NCI-H2081 (cell line): ENCODE measurements at regions not wholly inside any gene's neighbourhood (a gene's known extent, or its start where the extent isn't known, plus 50 kb on each side); places are given as distances from the start of the nearest gene placed in this dataset.
"Not testable (repeated sequence)": the region's sequence is repeated elsewhere in the genome, so short reads cannot be mapped to it uniquely, and the experiment has no call there.

Experiments used
- DNase-seq, 2 experiments: peaks; one replicate each; lab custom pipeline; 2025; lab: John Stamatoyannopoulos, UW

- DNase-seq, result not testable (repeated sequence)
These were observed 77.8 kb upstream of the PODXL start for GRCh38 chr7:131634197-131634596.

DNA sequence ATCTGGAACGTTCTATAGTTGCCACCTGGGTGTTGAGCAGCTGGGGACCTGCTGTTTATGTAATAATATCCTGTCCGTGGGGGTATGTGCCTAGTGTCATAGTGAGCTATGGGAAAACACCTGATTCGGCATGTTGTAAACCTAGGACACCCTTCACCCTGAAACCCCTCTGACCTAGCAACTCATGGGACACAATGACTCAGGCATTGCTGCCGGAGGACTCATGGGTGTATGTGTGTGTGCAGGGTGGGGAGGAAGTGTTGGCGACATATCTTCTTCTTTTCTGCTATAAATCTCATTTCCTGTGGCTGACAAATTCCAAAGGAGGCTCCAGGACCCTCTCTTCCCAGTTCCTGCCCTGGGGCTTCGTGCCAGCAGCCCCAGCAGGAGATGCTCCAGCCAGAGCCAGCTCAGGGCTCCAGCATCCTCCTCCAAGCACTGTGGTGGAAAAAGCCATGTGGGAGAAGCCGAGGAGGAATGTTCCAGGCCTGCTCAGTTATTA, 77.0 kb upstream of the PODXL start:
- DNase-seq, result no peak

DNA sequence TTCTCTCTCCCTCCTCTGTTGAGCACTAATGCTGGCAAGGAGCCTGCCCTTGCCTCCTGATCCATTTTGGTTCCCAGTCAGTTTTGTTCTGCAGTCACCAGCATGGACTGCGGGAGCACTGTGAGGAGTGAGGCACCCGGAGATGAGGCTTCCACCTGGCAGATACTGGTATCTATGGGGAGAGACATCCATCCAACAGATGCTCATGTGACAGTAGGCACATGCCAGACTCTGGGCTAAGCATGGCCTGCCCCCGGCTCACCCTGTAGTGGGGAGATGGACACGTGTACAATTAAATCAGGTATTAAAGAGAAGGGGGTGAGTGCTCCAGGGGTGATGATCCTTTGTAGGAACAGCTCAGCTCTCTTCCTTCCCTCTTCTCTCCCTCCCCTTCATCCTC, 74.0 kb upstream of the PODXL start:
- DNase-seq, result no peak

- no peak for DNase-seq
These were observed 72.9 kb upstream of the PODXL start for GRCh38 chr7:131629217-131629882.

DNA sequence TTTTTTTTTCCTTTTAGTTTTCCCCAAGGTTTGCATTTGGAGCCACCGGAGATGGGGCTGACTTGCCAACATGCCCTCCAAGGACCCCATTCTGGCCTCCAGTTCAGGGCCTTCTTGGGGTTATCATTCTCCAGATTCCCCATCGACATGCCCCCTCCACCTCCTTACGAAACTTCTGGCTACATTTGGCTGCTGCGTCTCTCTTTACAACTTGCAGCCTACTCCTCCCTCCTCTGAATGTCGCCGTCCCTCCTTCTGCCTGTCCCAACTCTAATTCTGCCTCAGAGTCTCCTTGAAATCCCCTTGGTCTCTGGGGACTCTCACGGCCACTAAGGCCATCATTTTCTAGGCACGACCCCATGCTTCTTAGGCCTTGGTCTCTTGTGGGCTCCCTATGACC, 72.2 kb upstream of the PODXL start:
- DNase-seq, result no peak

DNA sequence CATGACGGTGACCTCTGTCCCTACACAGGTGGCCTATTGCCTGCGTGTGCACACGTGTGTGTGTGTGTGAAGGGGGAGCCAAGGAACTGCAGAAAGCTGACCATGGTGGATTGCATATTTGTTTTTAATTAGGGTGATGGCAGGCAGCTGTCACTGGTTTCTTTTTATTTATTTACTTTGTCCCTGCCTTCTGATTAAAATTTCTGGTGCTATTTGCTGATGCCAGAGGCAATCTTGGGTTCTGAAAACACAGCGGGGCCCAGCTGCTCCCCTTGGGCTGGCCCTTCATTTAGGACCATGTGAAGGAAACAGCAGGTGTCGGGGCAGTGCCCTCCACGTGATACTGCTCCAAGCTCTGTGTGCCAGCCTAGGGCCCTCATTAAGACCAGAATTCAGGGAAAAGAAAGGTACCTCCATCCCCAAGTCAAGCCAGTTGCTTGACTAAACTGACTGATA, 71.3 kb upstream of the PODXL start:
- DNase-seq, result peak; percentile 7 to 61

- DNase-seq, result no peak
These were observed 70.2 kb upstream of the PODXL start for GRCh38 chr7:131626643-131627042.

GRCh38 chr7:131625817-131626372, 69.5 kb upstream of the PODXL start:
- DNase-seq, result no peak

GRCh38 chr7:131625345-131625744, 68.9 kb upstream of the PODXL start:
- not testable (repeated sequence) for DNase-seq

- no peak for DNase-seq
These were observed 68.1 kb upstream of the PODXL start for GRCh38 chr7:131624536-131624935.

- DNase-seq, result no peak
These were observed 66.7 kb upstream of the PODXL start for GRCh38 chr7:131623154-131623553.

GRCh38 chr7:131621652-131622051, 65.2 kb upstream of the PODXL start:
- no peak for DNase-seq

- DNase-seq, result no peak
These were observed 64.5 kb upstream of the PODXL start for GRCh38 chr7:131620673-131621609.

DNA sequence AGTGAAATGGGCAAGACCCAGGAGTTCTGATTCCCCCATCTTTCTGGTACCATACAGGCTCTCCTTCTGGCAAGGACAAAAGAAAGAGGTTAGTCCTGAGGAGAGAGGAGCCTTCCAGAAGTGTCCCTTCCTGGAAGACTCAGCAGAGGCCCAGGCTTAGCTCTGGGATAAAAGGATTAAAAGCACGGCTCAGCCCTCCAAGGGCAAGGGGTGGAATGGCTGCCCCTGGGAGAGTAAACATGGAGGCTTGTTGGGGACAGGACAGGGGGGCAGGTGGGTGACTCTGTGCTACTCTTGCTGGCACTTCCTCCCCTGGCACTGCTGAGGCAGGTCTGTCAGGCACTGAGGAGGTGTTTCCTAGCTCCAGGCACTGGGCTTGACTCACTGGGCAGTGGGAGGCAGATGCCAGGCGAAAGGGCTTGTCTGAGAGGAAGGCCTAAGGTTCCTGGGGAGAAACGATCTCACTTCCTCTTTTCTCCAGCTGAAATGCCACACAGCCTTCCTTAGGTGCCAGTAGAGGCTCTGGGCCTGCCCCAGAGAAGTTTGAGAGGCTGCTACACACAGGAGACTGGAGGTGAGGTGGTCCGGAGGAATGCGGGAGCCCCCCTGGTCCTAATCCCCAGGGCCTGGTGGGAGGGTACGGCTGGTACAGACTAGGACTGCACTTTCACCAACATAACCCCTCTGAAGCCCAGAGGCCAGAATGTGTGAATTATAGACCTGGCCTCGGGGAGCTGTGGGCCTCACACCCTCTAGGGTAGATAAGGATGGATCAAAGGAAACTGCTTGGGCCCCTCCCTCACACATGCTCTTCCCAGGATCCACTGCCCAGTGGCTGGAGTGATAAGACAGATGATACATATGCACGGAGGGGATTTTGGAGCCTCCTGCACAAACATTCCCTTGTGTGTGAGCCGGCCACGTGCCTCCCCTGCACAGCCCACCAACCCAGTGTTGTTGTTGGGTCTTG, 63.2 kb upstream of the PODXL start:
- DNase-seq, result no peak

- DNase-seq, result no peak
These were observed 62.0 kb upstream of the PODXL start for GRCh38 chr7:131618391-131618790.

DNA sequence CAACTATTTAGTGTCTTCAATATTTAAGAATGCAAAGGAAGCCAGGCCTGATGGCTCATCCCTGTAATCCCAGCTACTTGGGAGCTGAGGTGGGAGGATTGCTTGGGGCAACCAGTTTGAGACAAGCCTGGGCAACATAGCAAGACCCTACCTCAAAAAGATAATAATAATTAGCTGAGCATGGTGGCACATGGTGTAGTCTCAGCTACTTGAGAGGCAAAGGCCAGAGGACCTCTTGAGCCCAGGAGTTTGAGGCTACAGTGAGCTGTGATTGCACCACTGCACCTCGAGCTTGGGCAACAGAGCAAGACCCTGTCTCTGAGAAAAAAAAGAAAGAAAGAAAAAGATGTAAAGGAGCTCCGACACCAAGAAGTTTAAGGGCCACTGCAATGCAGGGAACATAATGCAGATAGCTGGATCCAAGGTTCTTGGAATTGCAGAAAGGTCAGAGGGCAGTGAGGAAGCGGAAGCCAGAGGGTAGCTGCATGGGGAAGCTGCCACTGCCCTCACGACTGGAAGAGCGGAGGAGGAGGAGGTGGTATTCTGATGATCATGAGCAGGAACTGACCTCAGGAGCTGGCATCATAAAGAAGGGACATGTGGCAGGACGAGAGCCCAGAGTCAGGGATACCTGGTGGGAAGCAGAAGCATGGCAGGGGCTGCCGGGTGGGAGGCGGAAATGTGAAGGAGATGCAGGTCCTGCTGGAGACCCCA, 60.2 kb upstream of the PODXL start:
- DNase-seq, result no peak

DNA sequence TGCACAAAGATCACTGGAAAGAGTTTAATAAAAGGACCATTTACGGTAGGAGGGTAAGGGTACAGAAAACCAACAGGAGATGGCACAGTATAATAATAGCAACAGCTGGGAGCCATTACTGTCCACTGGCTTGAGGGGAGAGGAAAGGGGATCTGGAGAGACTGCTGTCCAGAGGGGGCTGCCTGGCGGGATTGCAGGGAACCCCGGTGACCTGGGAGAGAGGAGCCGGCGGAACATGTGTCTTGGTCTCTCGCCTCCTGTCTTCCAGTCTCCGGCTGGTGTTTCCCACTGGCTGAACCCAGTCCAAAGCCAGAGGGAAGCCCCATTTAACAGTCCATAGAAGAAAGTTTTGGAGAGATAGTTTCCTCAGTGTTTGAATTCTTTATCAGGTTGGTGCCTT, 57.5 kb upstream of the PODXL start:
- DNase-seq, result no peak

DNA sequence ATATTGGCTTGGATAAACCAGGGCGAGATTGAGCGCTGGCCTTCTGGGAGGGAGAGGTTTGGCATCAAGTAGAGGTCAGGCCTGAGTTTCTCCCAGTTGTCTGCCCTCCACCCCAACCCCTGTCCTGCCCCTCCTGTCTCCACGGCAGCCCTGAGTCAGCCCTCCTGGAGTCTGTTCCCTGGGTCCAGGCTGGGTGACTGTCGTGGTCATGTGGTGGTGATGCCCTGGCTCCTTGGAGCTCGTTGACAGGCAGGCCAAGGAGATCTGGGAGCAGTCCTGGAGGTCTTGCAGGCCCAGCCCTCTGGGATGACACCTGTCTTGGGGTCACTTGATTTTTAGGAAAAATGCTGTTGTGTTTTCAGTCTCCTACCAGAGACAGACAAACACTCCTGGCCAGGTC, 53.6 kb upstream of the PODXL start:
- DNase-seq, result no peak

DNA sequence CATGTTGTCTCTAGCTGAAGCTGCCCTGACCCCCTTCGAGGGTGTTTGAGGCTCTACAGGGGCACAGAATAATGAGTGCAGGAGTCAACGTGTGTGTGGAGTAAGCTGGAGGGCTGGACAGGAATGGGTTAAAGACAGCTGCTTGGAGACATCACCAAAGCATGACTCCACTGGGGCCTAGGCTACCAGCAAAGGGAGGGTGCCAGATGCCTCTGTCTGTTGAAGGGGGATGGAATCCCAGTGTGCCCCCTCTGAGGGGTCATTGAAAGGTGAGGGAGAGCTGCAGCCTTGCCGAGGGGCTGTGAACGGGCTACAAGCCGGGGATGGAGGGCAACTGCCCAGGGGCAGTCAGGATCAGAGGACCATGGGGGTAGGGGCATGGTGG, 51.7 kb upstream of the PODXL start:
- DNase-seq, result no peak

GRCh38 chr7:131607291-131608115, 51.1 kb upstream of the PODXL start:
- no peak for DNase-seq
